H9 (cell line): ENCODE measurements at regions not wholly inside any gene's neighbourhood (a gene's known extent, or its start where the extent isn't known, plus 50 kb on each side); places are given as distances from the start of the nearest gene placed in this dataset.

ENCODE experiments used
- DNase-seq: peaks from one replicate; pipeline ENCODE4 v3.0.0-alpha.2; 2017
- H2AFZ ChIP-seq: one replicate; pipeline ENCODE4 v1.6.1; 2013; ENCODE audit warnings: mild to moderate bottlenecking, low read length, control low read depth, moderate library complexity
- H2AK5ac ChIP-seq: 2 replicates; pipeline ENCODE4 v1.6.1; 2013; ENCODE audit warnings: low read length, control low read depth, mixed read lengths; ENCODE audit not compliant: insufficient read length
- H2BK120ac ChIP-seq: one replicate; pipeline ENCODE4 v1.6.1; 2013; ENCODE audit warnings: low read depth, mild to moderate bottlenecking, low read length, control low read depth, inconsistent platforms; ENCODE audit not compliant: poor library complexity, severe bottlenecking
- H2BK12ac ChIP-seq: 2 replicates; pipeline ENCODE4 v1.6.1; 2013; ENCODE audit warnings: low read length, control low read depth, mixed read lengths, low read depth; ENCODE audit not compliant: insufficient read length
- H2BK15ac ChIP-seq: 2 replicates; pipeline ENCODE4 v1.6.1; 2013; ENCODE audit warnings: low read depth, low read length, control low read depth
- H2BK20ac ChIP-seq: one replicate; pipeline ENCODE4 v1.6.1; 2013; ENCODE audit warnings: low read depth, mild to moderate bottlenecking, low read length, control low read depth, inconsistent platforms; ENCODE audit not compliant: poor library complexity, severe bottlenecking
- H2BK5ac ChIP-seq: 2 replicates; pipeline ENCODE4 v1.6.1; 2013; ENCODE audit warnings: low read length, control low read depth, mixed read lengths; ENCODE audit not compliant: insufficient read length
- H3K14ac ChIP-seq: 2 replicates; pipeline ENCODE4 v1.6.1; 2013; ENCODE audit warnings: low read length, control low read depth; ENCODE audit not compliant: insufficient read depth
- H3K18ac ChIP-seq: 2 replicates; pipeline ENCODE4 v1.6.1; 2013; ENCODE audit warnings: low read depth, mild to moderate bottlenecking, mixed read lengths, low read length, control low read depth; ENCODE audit not compliant: insufficient read length
- H3K23ac ChIP-seq: 2 replicates; pipeline ENCODE4 v1.6.1; 2013; ENCODE audit warnings: low read length, control low read depth, mixed read lengths, low read depth; ENCODE audit not compliant: insufficient read length
- H3K23me2 ChIP-seq: 2 replicates; pipeline ENCODE4 v1.6.1; 2013; ENCODE audit warnings: low read depth, mild to moderate bottlenecking, mixed read lengths, low read length, control low read depth; ENCODE audit not compliant: insufficient read length, poor library complexity, severe bottlenecking
- H3K27ac ChIP-seq: 2 replicates; pipeline ENCODE4 v1.5.1; 2013; ENCODE audit warnings: low read length, control low read depth, mixed read lengths, low read depth; ENCODE audit not compliant: insufficient read length
- H3K27me3 ChIP-seq: 2 replicates; pipeline ENCODE4 v1.6.1; 2013; ENCODE audit warnings: low read length, control low read depth, inconsistent platforms; ENCODE audit not compliant: insufficient read depth
- H3K4ac ChIP-seq: 2 replicates; pipeline ENCODE4 v1.6.1; 2013; ENCODE audit warnings: low read depth, mild to moderate bottlenecking, control low read depth, inconsistent platforms, low read length, moderate library complexity
- H3K4me1 ChIP-seq: 2 replicates; pipeline ENCODE4 v1.6.1; 2013; ENCODE audit warnings: low read length, control low read depth, inconsistent platforms; ENCODE audit not compliant: insufficient read depth
- H3K4me2 ChIP-seq: 2 replicates; pipeline ENCODE4 v1.6.1; 2013; ENCODE audit warnings: low read length, control low read depth, mixed read lengths; ENCODE audit not compliant: insufficient read length, insufficient read depth
- H3K56ac ChIP-seq: 2 replicates; pipeline ENCODE4 v1.6.1; 2013; ENCODE audit warnings: low read depth, mild to moderate bottlenecking, mixed read lengths, low read length, control low read depth; ENCODE audit not compliant: insufficient read length
- H3K79me1 ChIP-seq: 2 replicates; pipeline ENCODE4 v1.6.1; 2013; ENCODE audit warnings: low read depth, mild to moderate bottlenecking, moderate library complexity, low read length, control low read depth, inconsistent platforms; ENCODE audit not compliant: insufficient read depth, poor library complexity, severe bottlenecking
- H3K79me2 ChIP-seq: 2 replicates; pipeline ENCODE4 v1.6.1; 2013; ENCODE audit warnings: low read length, control low read depth, inconsistent platforms; ENCODE audit not compliant: insufficient read depth
- H3K9ac ChIP-seq: 2 replicates; pipeline ENCODE4 v1.6.1; 2013; ENCODE audit warnings: low read length, control low read depth, mixed read lengths; ENCODE audit not compliant: insufficient read length; ENCODE audit errors: extremely low read depth
- H3K9me3 ChIP-seq: one replicate; pipeline ENCODE4 v1.6.1; 2013; ENCODE audit warnings: low read depth, low read length, inconsistent platforms; ENCODE audit not compliant: control insufficient read depth
- H3T11ph ChIP-seq: one replicate; pipeline ENCODE4 v1.6.1; 2013; ENCODE audit warnings: mild to moderate bottlenecking, low read length, control low read depth, inconsistent platforms
- H4K20me1 ChIP-seq: one replicate; pipeline ENCODE4 v1.6.1; 2013; ENCODE audit not compliant: control insufficient read depth, insufficient read length, insufficient read depth
- H4K5ac ChIP-seq: 2 replicates; pipeline ENCODE4 v1.6.1; 2013; ENCODE audit warnings: low read depth, mild to moderate bottlenecking, mixed read lengths, low read length, control low read depth; ENCODE audit not compliant: insufficient read length
- H4K8ac ChIP-seq: replicated peaks from 2 replicates; pipeline ENCODE4 v1.6.1; 2013; ENCODE audit warnings: low read length, control low read depth, mixed read lengths, low read depth; ENCODE audit not compliant: insufficient read length
- H4K91ac ChIP-seq: 2 replicates; pipeline ENCODE4 v1.6.1; 2013; ENCODE audit warnings: low read depth, mild to moderate bottlenecking, moderate library complexity, mixed read lengths, low read length, control low read depth; ENCODE audit not compliant: insufficient read length
- H3K27ac Mint-ChIP-seq, 3 experiments: 2 replicates in 2 of 3; 3 replicates in 1 of 3; pipeline ENCODE4 v1.8.0; 2020 to 2021; ENCODE audit warnings: mixed read lengths in 3 of 3, mild to moderate bottlenecking in 1 of 3, moderate library complexity in 1 of 3
- H3K27me3 Mint-ChIP-seq: 2 replicates; pipeline ENCODE4 v1.8.0; 2021; ENCODE audit warnings: low read depth, mild to moderate bottlenecking, moderate library complexity, mixed read lengths
- H3K36me3 Mint-ChIP-seq, 3 experiments: 2 replicates in 2 of 3; 3 replicates in 1 of 3; pipeline ENCODE4 v1.8.0; 2020 to 2021; ENCODE audit warnings: low read depth in 3 of 3, mixed read lengths in 3 of 3; ENCODE audit not compliant: insufficient read depth in 1 of 3
- H3K4me1 Mint-ChIP-seq, 2 experiments: 2 replicates each; pipeline ENCODE4 v1.8.0; 2020; ENCODE audit warnings: mixed read lengths in 2 of 2
- H3K4me3 Mint-ChIP-seq, 2 experiments: 2 replicates in 1 of 2; 3 replicates in 1 of 2; pipeline ENCODE4 v1.8.0; 2020 to 2021; ENCODE audit warnings: mild to moderate bottlenecking in 2 of 2, mixed read lengths in 2 of 2, moderate library complexity in 1 of 2
- H3K9me3 Mint-ChIP-seq, 2 experiments: 2 replicates in 1 of 2; 3 replicates in 1 of 2; pipeline ENCODE4 v1.8.0; 2020; ENCODE audit warnings: mild to moderate bottlenecking in 2 of 2, mixed read lengths in 2 of 2, moderate library complexity in 1 of 2
- CTCF ChIP-seq: fragments of 200-600 bp; sonication (generic); conservative IDR thresholded peaks from 3 replicates; pipeline ENCODE4 v1.8.0; 2021; ENCODE audit warnings: antibody characterized with exemption, mild to moderate bottlenecking
- WGBS: extraction: QIAGEN DNeasy Blood & Tissue Kit; methylation state at CpG from one replicate; pipeline ENCODE4 v1.1.7; 2013; ENCODE audit warnings: missing lambda C conversion rate, low lambda C conversion rate, mixed read lengths; ENCODE audit not compliant: insufficient read length; ENCODE audit errors: extremely low coverage; 5-methylcytosine and 5-hydroxymethylcytosine counted together

GRCh38 chr7:37577901-37578300 lies 105.7 kb upstream of the GPR141 start:
- Histone ChIP-seq H2BK20ac (no peak overlapping the region), H3K14ac (no peak overlapping the region), H3K79me1 (no peaks in the 10 kb centered on the region), H3K56ac (no peak overlapping the region), H3K4me1 (no peaks in the 10 kb centered on the region), H3T11ph (no peak overlapping the region), H3K27me3 (no peaks in the 10 kb centered on the region), H2BK5ac (no peak overlapping the region), H2BK15ac (no peak overlapping the region), H2AFZ (no peak overlapping the region), H3K9ac (no peak overlapping the region), H4K20me1 (no peaks in the 10 kb centered on the region), H2BK120ac (no peak overlapping the region), H2BK12ac (no peak overlapping the region), H4K91ac (no peak overlapping the region), H2AK5ac (no peak overlapping the region), H3K27ac (no peak overlapping the region), H3K18ac (no peak overlapping the region), H3K9me3 (no peaks in the 10 kb centered on the region), H3K4ac (no peak overlapping the region), H3K4me2 (no peak overlapping the region), H4K8ac (no peak overlapping the region), H4K5ac (no peak overlapping the region), H3K79me2 (no peaks in the 10 kb centered on the region), H3K23ac (no peak overlapping the region), H3K23me2 (no peaks in the 10 kb centered on the region)
- Mint-ChIP-seq H3K27me3 (no peaks in the 10 kb centered on the region), H3K4me1 (peaks cover 11 to 16% of the 10 kb centered on the region in 2 experiments), H3K27ac (peak overlapping the region; percentile 30 to 54 (median 45); a peak in 3 of 7 replicates), H3K4me3 (no peak overlapping the region), H3K36me3 (no peaks in the 10 kb centered on the region), H3K9me3 (no peaks in the 10 kb centered on the region)
- no CpG with 5 or more reads among the region's 4 CpGs for WGBS
- no peak for DNase-seq
- TF ChIP-seq CTCF: no peak
